A673 (cell line): ENCODE measurements at regions not wholly inside any gene's neighbourhood (a gene's known extent, or its start where the extent isn't known, plus 50 kb on each side); places are given as distances from the start of the nearest gene placed in this dataset.

ENCODE experiments used
- BruUV-seq: library from RNA; stranded (reverse); fragments of 400-500 nt; replicated peaks from 2 replicates; lab custom pipeline; 2021; lab: Mats Ljungman, UMichigan
- CTCF ChIA-PET: fragments of 300-600 bp; sonication (Branson Sonifier 250); formaldehyde crosslinking; loops from one replicate; lab custom pipeline; 2022; ENCODE audit warnings: antibody characterized with exemption; lab: Charles Lee
- POLR2A ChIA-PET: fragments of 300-600 bp; sonication (Branson Sonifier 250); formaldehyde crosslinking; loops from one replicate; lab custom pipeline; 2022; ENCODE audit warnings: antibody characterized with exemption; ENCODE audit not compliant: low non-redundant PET; lab: Charles Lee
- DNase-seq: peaks from one replicate; pipeline ENCODE4 v3.0.0-alpha.2; 2015; ENCODE audit warnings: low spot score
- H3K27ac ChIP-seq: fragments of 200-600 bp; sonication (generic); 2 replicates; pipeline ENCODE4 v1.5.1; 2016; ENCODE audit warnings: mixed run types, low read depth, mild to moderate bottlenecking, mixed read lengths, antibody characterized with exemption, low read length; ENCODE audit not compliant: poor library complexity, severe bottlenecking
- H3K27me3 ChIP-seq: fragments of 200-600 bp; sonication (generic); replicated peaks from 2 replicates; pipeline ENCODE4 v1.6.1; 2017; ENCODE audit warnings: mixed run types, low read depth, mild to moderate bottlenecking, mixed read lengths, antibody characterized with exemption, low read length; ENCODE audit not compliant: insufficient read depth, poor library complexity
- H3K36me3 ChIP-seq: fragments of 200-600 bp; sonication (generic); 2 replicates; pipeline ENCODE4 v1.6.1; 2016; ENCODE audit warnings: mixed run types, mild to moderate bottlenecking, mixed read lengths, antibody characterized with exemption, low read length; ENCODE audit not compliant: insufficient read depth, poor library complexity, severe bottlenecking
- H3K4me1 ChIP-seq: fragments of 200-600 bp; sonication (generic); 2 replicates; pipeline ENCODE4 v1.6.1; 2017; ENCODE audit warnings: mixed run types, mild to moderate bottlenecking, mixed read lengths, antibody characterized with exemption, low read length; ENCODE audit not compliant: insufficient read depth, poor library complexity, severe bottlenecking
- H3K4me3 ChIP-seq: fragments of 200-600 bp; sonication (generic); 2 replicates; pipeline ENCODE4 v1.5.1; 2016; ENCODE audit warnings: low read depth, mixed run types, mild to moderate bottlenecking, mixed read lengths, low read length; ENCODE audit not compliant: poor library complexity, severe bottlenecking
- H3K9me3 ChIP-seq: fragments of 200-600 bp; sonication (generic); 2 replicates; pipeline ENCODE4 v1.6.1; 2016; ENCODE audit warnings: mixed run types, low read depth, mild to moderate bottlenecking, mixed read lengths, antibody characterized with exemption, low read length; ENCODE audit not compliant: poor library complexity, severe bottlenecking
- EZH2 ChIP-seq: fragments of 200-600 bp; sonication (generic); IDR thresholded peaks from 2 replicates; pipeline ENCODE4 v1.6.1; 2017; ENCODE audit warnings: borderline replicate concordance, low read depth, mild to moderate bottlenecking, mixed read lengths, antibody characterized with exemption, low read length; ENCODE audit not compliant: poor library complexity, severe bottlenecking
- intact Hi-C: fragments of 100-400 bp; cut with micrococcal nuclease; formaldehyde crosslinking; loops from one replicate; pipeline ENCODE4 v1.10.0; 2022; ENCODE audit not compliant: unreplicated experiment
- TF ChIP-seq, protein P1 (sequence below): fragments of 300-800, 200-600 bp; sonication (generic); conservative IDR thresholded peaks from 2 replicates; pipeline ENCODE4 v1.5.1; 2017; ENCODE audit warnings: low read depth, mild to moderate bottlenecking, antibody characterized with exemption, low read length, moderate library complexity, mixed read lengths

DNA sequence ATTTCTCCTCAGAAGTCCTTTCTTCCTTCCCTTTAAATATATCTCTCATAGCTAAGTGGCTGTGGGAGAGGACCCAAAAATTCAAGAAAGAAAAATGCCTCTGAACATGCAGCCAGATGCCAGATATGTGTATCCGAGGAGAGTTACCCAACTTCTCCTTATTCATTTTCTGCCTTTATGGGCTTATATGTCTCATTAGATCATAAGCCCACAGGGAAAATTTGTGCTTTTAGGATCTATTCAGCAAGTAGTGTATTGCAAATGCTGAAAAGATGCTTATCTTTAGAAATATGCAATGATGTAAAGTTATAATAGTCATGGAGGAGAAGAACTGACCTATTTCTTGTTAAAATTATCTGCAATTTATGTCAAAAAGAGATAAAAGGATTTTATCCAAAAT, 371.8 kb upstream of the NOCT start:
- intact Hi-C loops: no loop called here
- Histone ChIP-seq H3K27me3 (no peaks in the 10 kb centered on the region), H3K4me1 (no peaks in the 10 kb centered on the region), H3K36me3 (no peaks in the 10 kb centered on the region), H3K4me3 (no peak overlapping the region), H3K27ac (no peak overlapping the region), H3K9me3 (no peaks in the 10 kb centered on the region)
- no peak for DNase-seq
- no TSS peak for BruUV-seq
- POLR2A ChIA-PET: no interaction called here
- TF ChIP-seq EZH2: no peak
- CTCF ChIA-PET: no interaction called here

DNA sequence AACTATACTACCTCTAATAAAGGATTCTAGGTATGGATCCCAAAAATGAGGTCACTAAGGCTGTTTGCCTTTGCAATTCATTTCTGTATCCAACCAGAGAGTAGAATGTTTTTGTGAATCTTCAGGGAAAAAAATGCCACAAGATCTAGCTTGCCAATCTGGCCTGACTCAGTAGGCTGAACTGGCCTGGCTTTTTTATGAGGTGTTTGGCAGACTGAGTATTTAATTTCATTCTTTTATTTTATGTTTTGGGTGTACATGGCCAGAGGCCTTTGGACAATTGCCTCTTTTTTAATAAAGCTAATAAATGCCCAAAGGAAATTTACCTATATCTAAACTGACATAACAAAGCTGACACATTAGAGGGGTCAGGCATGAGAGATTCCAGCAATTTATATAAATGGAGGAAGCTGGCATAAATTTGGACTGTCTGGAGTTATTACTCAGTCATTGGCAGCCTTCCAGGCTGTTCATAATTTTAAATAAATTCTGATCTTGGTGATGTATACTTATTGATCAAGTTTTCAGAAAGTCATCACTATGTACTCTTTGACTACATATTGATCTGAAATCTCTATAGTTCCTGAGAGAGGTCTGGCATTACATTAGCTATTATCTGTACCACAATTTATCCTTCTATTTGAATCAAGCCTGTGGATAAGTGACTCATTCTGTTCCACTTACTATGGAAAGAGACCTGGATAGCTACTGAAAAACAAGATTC, 376.4 kb upstream of the NOCT start:
- intact Hi-C loops: no loop called here
- CTCF ChIA-PET: no interaction called here
- Histone ChIP-seq H3K27me3 (peaks cover 5% of the 10 kb centered on the region), H3K4me1 (no peaks in the 10 kb centered on the region), H3K27ac (no peak overlapping the region), H3K36me3 (no peaks in the 10 kb centered on the region), H3K9me3 (no peaks in the 10 kb centered on the region), H3K4me3 (no peak overlapping the region)
- no peak for DNase-seq
- no peak for TF ChIP-seq EZH2
- TF ChIP-seq, protein P1, sequence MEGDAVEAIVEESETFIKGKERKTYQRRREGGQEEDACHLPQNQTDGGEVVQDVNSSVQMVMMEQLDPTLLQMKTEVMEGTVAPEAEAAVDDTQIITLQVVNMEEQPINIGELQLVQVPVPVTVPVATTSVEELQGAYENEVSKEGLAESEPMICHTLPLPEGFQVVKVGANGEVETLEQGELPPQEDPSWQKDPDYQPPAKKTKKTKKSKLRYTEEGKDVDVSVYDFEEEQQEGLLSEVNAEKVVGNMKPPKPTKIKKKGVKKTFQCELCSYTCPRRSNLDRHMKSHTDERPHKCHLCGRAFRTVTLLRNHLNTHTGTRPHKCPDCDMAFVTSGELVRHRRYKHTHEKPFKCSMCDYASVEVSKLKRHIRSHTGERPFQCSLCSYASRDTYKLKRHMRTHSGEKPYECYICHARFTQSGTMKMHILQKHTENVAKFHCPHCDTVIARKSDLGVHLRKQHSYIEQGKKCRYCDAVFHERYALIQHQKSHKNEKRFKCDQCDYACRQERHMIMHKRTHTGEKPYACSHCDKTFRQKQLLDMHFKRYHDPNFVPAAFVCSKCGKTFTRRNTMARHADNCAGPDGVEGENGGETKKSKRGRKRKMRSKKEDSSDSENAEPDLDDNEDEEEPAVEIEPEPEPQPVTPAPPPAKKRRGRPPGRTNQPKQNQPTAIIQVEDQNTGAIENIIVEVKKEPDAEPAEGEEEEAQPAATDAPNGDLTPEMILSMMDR: no peak
- BruUV-seq: no TSS peak
- POLR2A ChIA-PET: interaction anchor here (0.6 kb wide), 1 partner anchor 445 kb away, joined by 3 read pairs; no protein-coding TSS in a partner anchor

DNA sequence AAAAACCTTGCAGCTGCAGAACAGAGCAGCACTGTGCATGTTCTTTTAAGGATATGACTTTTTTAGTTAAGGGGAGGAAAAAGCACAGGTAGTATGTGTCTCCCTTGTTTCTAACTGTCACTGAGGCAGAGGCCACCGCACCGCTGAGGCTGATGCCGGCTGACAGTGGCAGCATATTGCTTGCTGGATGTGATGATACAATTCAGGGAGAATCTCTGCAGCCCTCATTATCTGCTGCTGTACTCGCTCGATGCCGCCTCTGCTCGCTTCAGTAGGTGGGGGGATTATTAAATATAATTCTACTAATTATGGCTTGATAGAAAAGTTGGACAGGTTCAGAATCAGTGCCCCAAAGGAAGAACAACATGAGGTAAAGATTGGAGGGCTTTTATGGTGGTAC, 378.8 kb upstream of the NOCT start:
- POLR2A ChIA-PET: no interaction called here
- BruUV-seq: no TSS peak
- no peak overlapping the region for H3K27ac ChIP-seq
- H3K27me3 ChIP-seq: peaks cover 5% of the 10 kb centered on the region
- no peak for DNase-seq
- TF ChIP-seq, protein P1: no peak
- TF ChIP-seq EZH2: no peak
- intact Hi-C loops: no loop called here
- no peaks in the 10 kb centered on the region for H3K36me3 ChIP-seq
- H3K4me1 ChIP-seq: no peaks in the 10 kb centered on the region
- H3K4me3 ChIP-seq: no peak overlapping the region
- no peaks in the 10 kb centered on the region for H3K9me3 ChIP-seq
- CTCF ChIA-PET: no interaction called here

DNA sequence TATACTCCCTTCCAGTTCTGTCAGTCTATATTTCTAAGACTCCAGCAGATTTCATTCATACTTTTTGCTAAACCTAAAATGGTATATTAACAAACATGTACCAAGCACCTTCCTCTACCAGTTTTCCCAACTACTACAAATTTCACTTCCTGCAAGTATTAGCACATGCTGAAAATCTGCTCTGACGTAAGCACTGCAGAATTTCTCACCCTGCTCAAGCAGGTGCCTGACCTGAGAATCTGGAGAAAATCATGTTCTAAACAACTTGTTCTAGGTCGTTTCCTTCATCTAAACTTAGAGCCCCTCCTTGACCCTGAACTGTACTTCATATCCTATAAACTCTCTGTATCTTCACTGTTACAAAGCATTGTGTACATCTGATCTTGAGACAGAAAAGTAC, 380.7 kb upstream of the NOCT start:
- H3K9me3 ChIP-seq: no peaks in the 10 kb centered on the region
- no peak overlapping the region for H3K4me3 ChIP-seq
- no peak for TF ChIP-seq EZH2
- TF ChIP-seq, protein P1: no peak
- H3K27ac ChIP-seq: no peak overlapping the region
- H3K4me1 ChIP-seq: no peaks in the 10 kb centered on the region
- no TSS peak for BruUV-seq
- no peak for DNase-seq
- H3K36me3 ChIP-seq: no peaks in the 10 kb centered on the region
- intact Hi-C loops: no loop called here
- POLR2A ChIA-PET: no interaction called here
- peaks cover 5% of the 10 kb centered on the region for H3K27me3 ChIP-seq
- CTCF ChIA-PET: no interaction called here
